ENCODE measurements at regions not wholly inside any gene's neighbourhood (a gene's known extent, or its start where the extent isn't known, plus 50 kb on each side); places are given as distances from the start of the nearest gene placed in this dataset.

GRCh38 chr5:167479779-167480178 is 811.7 kb upstream of the WWC1 start:
- BruUV-seq (replicated peaks): no TSS peak

GRCh38 chr5:167481345-167481744 is 810.1 kb upstream of the WWC1 start:
- DNase-seq (ENCODE audit: low spot score): no peak
- TF ChIP-seq CTCF (conservative IDR thresholded peaks at IDR 0.05; ENCODE audit: low read length) (no peak), EZH2phosphoT487 (IDR thresholded peaks at IDR 0.05; ENCODE audit: borderline replicate concordance, low read depth, low read length) (no peak)
- H4K20me1 ChIP-seq (ENCODE audit: insufficient read depth, low read length): no peaks in the 10 kb centered on the region
- H3K27ac ChIP-seq (ENCODE audit: low read depth, low read length, poor library complexity, severe bottlenecking): no peak overlapping the region
- ChIA-PET POLR2A (no interaction called here), CTCF (ENCODE audit: unreplicated experiment) (no interaction called here)
- H3K4me2 ChIP-seq (ENCODE audit: low read length): no peak overlapping the region
- no peaks in the 10 kb centered on the region for H3K36me3 ChIP-seq (ENCODE audit: insufficient read depth, low read length)
- no peak overlapping the region for H2AFZ ChIP-seq (ENCODE audit: low read length)
- intact Hi-C loops (cut with micrococcal nuclease; ENCODE audit: unreplicated experiment): no loop called here
- no peak overlapping the region for H3K4me3 ChIP-seq (ENCODE audit: low read depth, low read length, poor library complexity, severe bottlenecking)
- no peaks in the 10 kb centered on the region for H3K79me2 ChIP-seq (ENCODE audit: insufficient read depth, low read depth, low read length)
- H3K4me1 ChIP-seq (ENCODE audit: insufficient read depth, low read length, poor library complexity, severe bottlenecking): no peaks in the 10 kb centered on the region
- no peaks in the 10 kb centered on the region for H3K9me2 ChIP-seq (ENCODE audit: insufficient read depth, low read length)
- no peaks in the 10 kb centered on the region for H3K9me3 ChIP-seq (ENCODE audit: low read length)
- BruUV-seq (replicated peaks): no TSS peak

More at GRCh38 chr5:167479779-167480178, 811.7 kb upstream of the WWC1 start:
- no peak for DNase-seq (ENCODE audit: low spot score)
- H3K79me2 ChIP-seq (ENCODE audit: insufficient read depth, low read depth, low read length): no peaks in the 10 kb centered on the region
- intact Hi-C loops (cut with micrococcal nuclease; ENCODE audit: unreplicated experiment): no loop called here
- H3K36me3 ChIP-seq (ENCODE audit: insufficient read depth, low read length): no peaks in the 10 kb centered on the region
- no peaks in the 10 kb centered on the region for H4K20me1 ChIP-seq (ENCODE audit: insufficient read depth, low read length)
- no peak for TF ChIP-seq EZH2phosphoT487 (IDR thresholded peaks at IDR 0.05; ENCODE audit: borderline replicate concordance, low read depth, low read length)
- no peak for TF ChIP-seq CTCF (conservative IDR thresholded peaks at IDR 0.05; ENCODE audit: low read length)
- no peak overlapping the region for H3K27ac ChIP-seq (ENCODE audit: low read depth, low read length, poor library complexity, severe bottlenecking)
- no peaks in the 10 kb centered on the region for H3K9me2 ChIP-seq (ENCODE audit: insufficient read depth, low read length)
- H3K4me1 ChIP-seq (ENCODE audit: insufficient read depth, low read length, poor library complexity, severe bottlenecking): no peaks in the 10 kb centered on the region
- POLR2A ChIA-PET: no interaction called here
- H2AFZ ChIP-seq (ENCODE audit: low read length): no peak overlapping the region
- CTCF ChIA-PET (ENCODE audit: unreplicated experiment): no interaction called here
- H3K4me3 ChIP-seq (ENCODE audit: low read depth, low read length, poor library complexity, severe bottlenecking): no peak overlapping the region
- no peak overlapping the region for H3K4me2 ChIP-seq (ENCODE audit: low read length)
- no peaks in the 10 kb centered on the region for H3K9me3 ChIP-seq (ENCODE audit: low read length)

- TF ChIP-seq EZH2phosphoT487 (IDR thresholded peaks at IDR 0.05; ENCODE audit: borderline replicate concordance, low read depth, low read length): no peak
- no peak for TF ChIP-seq CTCF (conservative IDR thresholded peaks at IDR 0.05; ENCODE audit: low read length)
- Histone ChIP-seq H2AFZ (ENCODE audit: low read length) (no peak overlapping the region), H3K36me3 (ENCODE audit: insufficient read depth, low read length) (no peaks in the 10 kb centered on the region), H3K9me3 (ENCODE audit: low read length) (no peaks in the 10 kb centered on the region), H4K20me1 (ENCODE audit: insufficient read depth, low read length) (no peaks in the 10 kb centered on the region), H3K9me2 (ENCODE audit: insufficient read depth, low read length) (no peaks in the 10 kb centered on the region), H3K4me2 (ENCODE audit: low read length) (no peak overlapping the region), H3K79me2 (ENCODE audit: insufficient read depth, low read depth, low read length) (no peaks in the 10 kb centered on the region), H3K27ac (ENCODE audit: low read depth, low read length, poor library complexity, severe bottlenecking) (no peak overlapping the region), H3K4me3 (ENCODE audit: low read depth, low read length, poor library complexity, severe bottlenecking) (no peak overlapping the region), H3K4me1 (ENCODE audit: insufficient read depth, low read length, poor library complexity, severe bottlenecking) (no peaks in the 10 kb centered on the region)
- POLR2A ChIA-PET: interaction anchor here (0.6 kb wide), 1 partner anchor 25 kb away, joined by 4 read pairs; no protein-coding TSS in a partner anchor
- CTCF ChIA-PET (ENCODE audit: unreplicated experiment): no interaction called here
- no TSS peak for BruUV-seq (replicated peaks)
- intact Hi-C loops (cut with micrococcal nuclease; ENCODE audit: unreplicated experiment): no loop called here
- no peak for DNase-seq (ENCODE audit: low spot score)
Measured at GRCh38 chr5:167482555-167482954, 808.9 kb upstream of the WWC1 start.
